Activated CD8-positive, alpha-beta T cell treated with anti-CD3 and anti-CD28 coated beads for 36 hours (primary cell): ENCODE measurements at regions not wholly inside any gene's neighbourhood (a gene's known extent, or its start where the extent isn't known, plus 50 kb on each side); places are given as distances from the start of the nearest gene placed in this dataset.

Source experiments
- ATAC-seq: fragments of 200-7000 bp; cut with Tn5 transposase; one replicate; pipeline ENCODE4 v1.10.0; 2021; ENCODE audit warnings: mild to moderate bottlenecking, moderate library complexity
- CTCF ChIA-PET: fragments of 350-600 bp; sonication (Branson Sonifier 250); formaldehyde crosslinking; loops from one replicate; lab custom pipeline; 2021; ENCODE audit warnings: antibody characterized with exemption; lab: Charles Lee
- POLR2A ChIA-PET: fragments of 350-600 bp; sonication (Branson Sonifier 250); formaldehyde crosslinking; loops from one replicate; lab custom pipeline; 2021; ENCODE audit warnings: antibody characterized with exemption; lab: Charles Lee
- DNase-seq: peaks from one replicate; pipeline ENCODE4 v3.0.0-alpha.2; 2020
- H3K27ac Mint-ChIP-seq: one replicate; pipeline ENCODE4 v1.8.0; 2021; ENCODE audit warnings: mild to moderate bottlenecking, mixed read lengths
- H3K27me3 Mint-ChIP-seq: one replicate; pipeline ENCODE4 v1.8.0; 2021; ENCODE audit warnings: mixed read lengths
- H3K36me3 Mint-ChIP-seq: one replicate; pipeline ENCODE4 v1.8.0; 2021; ENCODE audit warnings: low read depth, mixed read lengths
- H3K4me1 Mint-ChIP-seq: one replicate; pipeline ENCODE4 v1.8.0; 2021; ENCODE audit warnings: low read depth, mixed read lengths
- H3K4me3 Mint-ChIP-seq: one replicate; pipeline ENCODE4 v1.8.0; 2021; ENCODE audit warnings: mild to moderate bottlenecking, moderate library complexity, mixed read lengths
- H3K9me3 Mint-ChIP-seq: one replicate; pipeline ENCODE4 v1.8.0; 2021; ENCODE audit warnings: mixed read lengths
- CTCF ChIP-seq: fragments of 200-600 bp; IDR thresholded peaks from one replicate; pipeline ENCODE4 v1.8.0; 2022; ENCODE audit warnings: antibody characterized with exemption, mild to moderate bottlenecking
- intact Hi-C: fragments of 100-400 bp; cut with micrococcal nuclease; formaldehyde crosslinking; loops from one replicate; pipeline ENCODE4 v1.10.0; 2022

GRCh38 chr14:48944809-48945208, 641.4 kb downstream of the RPS29 start:
- intact Hi-C loops = no loop called here
- CTCF ChIA-PET = no interaction called here
- no peaks in the 10 kb centered on the region for H3K36me3 Mint-ChIP-seq
- H3K27ac Mint-ChIP-seq = no peak overlapping the region
- H3K9me3 Mint-ChIP-seq = peaks cover 1% of the 10 kb centered on the region
- DNase-seq (no peak), ATAC-seq (no peak)
- no peak for TF ChIP-seq CTCF
- H3K4me3 Mint-ChIP-seq = no peak overlapping the region
- no peaks in the 10 kb centered on the region for H3K4me1 Mint-ChIP-seq
- no peaks in the 10 kb centered on the region for H3K27me3 Mint-ChIP-seq
- POLR2A ChIA-PET = interaction anchor here (0.6 kb wide), 1 partner anchor 10 kb away, joined by 3 read pairs; no protein-coding TSS in a partner anchor

- Mint-ChIP-seq H3K27ac (no peak overlapping the region), H3K4me3 (no peak overlapping the region)
- intact Hi-C loops = no loop called here
Measured at GRCh38 chr14:48943913-48944312, 642.3 kb downstream of the RPS29 start.

GRCh38 chr14:48937541-48938195, 648.5 kb downstream of the RPS29 start:
- TF ChIP-seq CTCF = no peak
- Mint-ChIP-seq H3K4me1 (no peaks in the 10 kb centered on the region), H3K36me3 (no peaks in the 10 kb centered on the region), H3K27me3 (no peaks in the 10 kb centered on the region), H3K27ac (no peak overlapping the region), H3K9me3 (peaks cover 1% of the 10 kb centered on the region), H3K4me3 (no peak overlapping the region)
- ChIA-PET POLR2A (no interaction called here), CTCF (no interaction called here)
- no peak for DNase-seq
- intact Hi-C loops = no loop called here
- no peak for ATAC-seq

More at GRCh38 chr14:48943913-48944312, 642.3 kb downstream of the RPS29 start:
- no peak for DNase-seq
- CTCF ChIA-PET = no interaction called here
- H3K9me3 Mint-ChIP-seq = peaks cover 2% of the 10 kb centered on the region
- no peak for TF ChIP-seq CTCF
- no peaks in the 10 kb centered on the region for H3K36me3 Mint-ChIP-seq
- no peaks in the 10 kb centered on the region for H3K4me1 Mint-ChIP-seq
- POLR2A ChIA-PET = no interaction called here
- no peak for ATAC-seq
- H3K27me3 Mint-ChIP-seq = no peaks in the 10 kb centered on the region

GRCh38 chr14:48936849-48937248, 649.3 kb downstream of the RPS29 start:
- CTCF ChIA-PET = no interaction called here
- TF ChIP-seq CTCF = no peak
- Mint-ChIP-seq H3K4me1 (no peaks in the 10 kb centered on the region), H3K27ac (no peak overlapping the region), H3K36me3 (no peaks in the 10 kb centered on the region), H3K9me3 (peaks cover 1% of the 10 kb centered on the region), H3K27me3 (no peaks in the 10 kb centered on the region), H3K4me3 (no peak overlapping the region)
- ATAC-seq = no peak
- POLR2A ChIA-PET = no interaction called here
- intact Hi-C loops = no loop called here
- no peak for DNase-seq

- H3K4me1 Mint-ChIP-seq = no peaks in the 10 kb centered on the region
- ATAC-seq (no peak), DNase-seq (no peak)
- intact Hi-C loops = no loop called here
- peaks cover 1% of the 10 kb centered on the region for H3K9me3 Mint-ChIP-seq
- H3K27ac Mint-ChIP-seq = no peak overlapping the region
- POLR2A ChIA-PET = no interaction called here
- H3K36me3 Mint-ChIP-seq = no peaks in the 10 kb centered on the region
- CTCF ChIA-PET = no interaction called here
- no peak for TF ChIP-seq CTCF
- no peaks in the 10 kb centered on the region for H3K27me3 Mint-ChIP-seq
- no peak overlapping the region for H3K4me3 Mint-ChIP-seq
Measured at GRCh38 chr14:48936362-48936761, 649.8 kb downstream of the RPS29 start.
